Vagina (tissue), 2 donors: ENCODE measurements at regions not wholly inside any gene's neighbourhood (a gene's known extent, or its start where the extent isn't known, plus 50 kb on each side); places are given as distances from the start of the nearest gene placed in this dataset.
"Not testable (repeated sequence)": the region's sequence is repeated elsewhere in the genome, so short reads cannot be mapped to it uniquely, and the experiment has no call there.

Experiments used
- DNase-seq, 2 donors: peaks; one replicate each; pipeline ENCODE4 v3.0.0-alpha.2; 2017; ENCODE audit errors: extremely low spot score in 2 of 2
- H3K27ac ChIP-seq: fragments of 200-600 bp; sonication (generic); one replicate; pipeline ENCODE4 v1.5.1; 2019
- H3K27me3 ChIP-seq: fragments of 200-600 bp; sonication (generic); one replicate; pipeline ENCODE4 v1.5.1; 2019
- H3K36me3 ChIP-seq, 2 donors: fragments of 200-600 bp; sonication (generic); one replicate each; pipeline ENCODE4 v1.5.1; 2017 to 2019
- H3K4me1 ChIP-seq: fragments of 200-600 bp; sonication (generic); one replicate; pipeline ENCODE4 v1.5.1; 2019
- H3K4me3 ChIP-seq, 2 donors: fragments of 200-600 bp; sonication (generic); 1 replicate in 1 of 2; 2 replicates in 1 of 2; pipeline ENCODE4 v1.5.1; 2016 to 2019
- H3K9me3 ChIP-seq: fragments of 200-600 bp; sonication (generic); one replicate; pipeline ENCODE4 v1.5.1; 2019
- CTCF ChIP-seq, 3 experiments: fragments of 450-650 bp in 2 of 3; fragments of 200-600 bp in 1 of 3; sonication (generic) in 1 of 3; IDR thresholded peaks; one replicate each; pipeline ENCODE4 v1.5.1; 2017 to 2019; ENCODE audit warnings: antibody characterized with exemption in 3 of 3, mild to moderate bottlenecking in 2 of 3, moderate library complexity in 2 of 3
- POLR2A ChIP-seq, 2 donors: fragments of 450-650 bp; IDR thresholded peaks; one replicate each; pipeline ENCODE4 v1.6.1; 2017; ENCODE audit warnings: antibody characterized with exemption in 2 of 2, mild to moderate bottlenecking in 2 of 2, moderate library complexity in 2 of 2
- POLR2AphosphoS5 ChIP-seq, 2 donors: sonication (generic); formaldehyde crosslinking; IDR thresholded peaks; one replicate each; pipeline ENCODE4 v1.9.0; 2017; ENCODE audit warnings: antibody characterized with exemption in 2 of 2, mild to moderate bottlenecking in 2 of 2, low read depth in 1 of 2; ENCODE audit not compliant: insufficient read depth in 1 of 2
- intact Hi-C: fragments of 100-400 bp; cut with DNase I; formaldehyde crosslinking; loops from one replicate; pipeline ENCODE4 v1.15.1; 2023

- intact Hi-C loops = no loop called here
- no peak for TF ChIP-seq POLR2A (IDR thresholded peaks at IDR 0.05)
- TF ChIP-seq POLR2AphosphoS5 (IDR thresholded peaks at IDR 0.05; ENCODE audit: insufficient read depth in 1 of 2, low read depth in 1 of 2) = no peak
- TF ChIP-seq CTCF (IDR thresholded peaks at IDR 0.05) = no peak
- H3K4me1 ChIP-seq = peaks cover 21% of the 10 kb centered on the region
- DNase-seq = no peak
- peak overlapping the region; percentile 10 for H3K27ac ChIP-seq
- no peaks in the 10 kb centered on the region for H3K36me3 ChIP-seq
- H3K9me3 ChIP-seq = no peaks in the 10 kb centered on the region
- no peak overlapping the region for H3K4me3 ChIP-seq
- no peaks in the 10 kb centered on the region for H3K27me3 ChIP-seq
Observed at GRCh38 chr9:71518045-71518827, 250.1 kb downstream of the CEMIP2 start.

GRCh38 chr9:71515626-71516025, 252.7 kb downstream of the CEMIP2 start:
- Histone ChIP-seq H3K4me3 (no peak overlapping the region), H3K36me3 (no peaks in the 10 kb centered on the region), H3K4me1 (peaks cover 21% of the 10 kb centered on the region), H3K27ac (no peak overlapping the region), H3K9me3 (no peaks in the 10 kb centered on the region), H3K27me3 (no peaks in the 10 kb centered on the region)
- intact Hi-C loops = no loop called here
- DNase-seq = no peak
- no peak for TF ChIP-seq POLR2A (IDR thresholded peaks at IDR 0.05)
- no peak for TF ChIP-seq CTCF (IDR thresholded peaks at IDR 0.05)
- no peak for TF ChIP-seq POLR2AphosphoS5 (IDR thresholded peaks at IDR 0.05; ENCODE audit: insufficient read depth in 1 of 2, low read depth in 1 of 2)

- no peak overlapping the region for H3K27ac ChIP-seq
- H3K4me3 ChIP-seq = no peak overlapping the region
- H3K9me3 ChIP-seq = no peaks in the 10 kb centered on the region
- no peaks in the 10 kb centered on the region for H3K27me3 ChIP-seq
- intact Hi-C loops = no loop called here
- no peaks in the 10 kb centered on the region for H3K36me3 ChIP-seq
- TF ChIP-seq CTCF (IDR thresholded peaks at IDR 0.05) (no peak), POLR2AphosphoS5 (IDR thresholded peaks at IDR 0.05; ENCODE audit: insufficient read depth in 1 of 2, low read depth in 1 of 2) (no peak), POLR2A (IDR thresholded peaks at IDR 0.05) (no peak)
- peaks cover 21% of the 10 kb centered on the region for H3K4me1 ChIP-seq
- no peak for DNase-seq
Observed at GRCh38 chr9:71515107-71515506, 253.2 kb downstream of the CEMIP2 start.

GRCh38 chr9:71514344-71514975, 253.9 kb downstream of the CEMIP2 start:
- intact Hi-C loops = no loop called here
- Histone ChIP-seq H3K36me3 (no peaks in the 10 kb centered on the region), H3K4me1 (peaks cover 21% of the 10 kb centered on the region), H3K9me3 (no peaks in the 10 kb centered on the region), H3K27me3 (no peaks in the 10 kb centered on the region), H3K27ac (no peak overlapping the region), H3K4me3 (no peak overlapping the region)
- TF ChIP-seq CTCF (IDR thresholded peaks at IDR 0.05) (no peak), POLR2AphosphoS5 (IDR thresholded peaks at IDR 0.05; ENCODE audit: insufficient read depth in 1 of 2, low read depth in 1 of 2) (no peak), POLR2A (IDR thresholded peaks at IDR 0.05) (no peak)
- DNase-seq = no peak

- Histone ChIP-seq H3K27ac (no peak overlapping the region), H3K4me3 (no peak overlapping the region), H3K36me3 (no peaks in the 10 kb centered on the region), H3K4me1 (peaks cover 7% of the 10 kb centered on the region), H3K27me3 (no peaks in the 10 kb centered on the region), H3K9me3 (no peaks in the 10 kb centered on the region)
- DNase-seq = no peak
- intact Hi-C loops = no loop called here
- no peak for TF ChIP-seq POLR2A (IDR thresholded peaks at IDR 0.05)
- no peak for TF ChIP-seq POLR2AphosphoS5 (IDR thresholded peaks at IDR 0.05; ENCODE audit: insufficient read depth in 1 of 2, low read depth in 1 of 2)
- TF ChIP-seq CTCF (IDR thresholded peaks at IDR 0.05) = no peak
Observed at GRCh38 chr9:71509054-71509453, 259.3 kb downstream of the CEMIP2 start.

GRCh38 chr9:71508141-71508540, 260.2 kb downstream of the CEMIP2 start:
- H3K27ac ChIP-seq, H3K4me1 ChIP-seq, H3K36me3 ChIP-seq, DNase-seq, intact Hi-C loops, H3K4me3 ChIP-seq, H3K27me3 ChIP-seq, H3K9me3 ChIP-seq: not testable (repeated sequence)
